Mesenchymal stem cell (in vitro differentiated cells and primary cell): ENCODE measurements at regions not wholly inside any gene's neighbourhood (a gene's known extent, or its start where the extent isn't known, plus 50 kb on each side); places are given as distances from the start of the nearest gene placed in this dataset.

ENCODE experiments used
- DNase-seq: peaks from one replicate; pipeline ENCODE4 v3.0.0-alpha.2; 2013
- H2AFZ ChIP-seq: one replicate; pipeline ENCODE4 v1.6.1; 2013; ENCODE audit warnings: low read depth, mild to moderate bottlenecking, control low read depth, inconsistent platforms, low read length, moderate library complexity
- H2AK5ac ChIP-seq: 2 replicates; pipeline ENCODE4 v1.6.1; 2013; ENCODE audit warnings: low read length, moderate library complexity, mild to moderate bottlenecking, inconsistent platforms; ENCODE audit not compliant: severe bottlenecking
- H2BK120ac ChIP-seq: one replicate; pipeline ENCODE4 v1.6.1; 2013; ENCODE audit warnings: low read depth, mild to moderate bottlenecking, inconsistent platforms, low read length, moderate library complexity
- H2BK12ac ChIP-seq, 2 experiments: one replicate each; pipeline ENCODE4 v1.6.1; 2013; ENCODE audit warnings: inconsistent platforms in 2 of 2, low read length in 2 of 2, mild to moderate bottlenecking in 2 of 2, moderate library complexity in 2 of 2, control low read depth in 1 of 2
- H2BK15ac ChIP-seq: one replicate; pipeline ENCODE4 v1.6.1; 2013; ENCODE audit warnings: mild to moderate bottlenecking, low read depth, inconsistent platforms; ENCODE audit not compliant: poor library complexity, severe bottlenecking
- H2BK5ac ChIP-seq: 2 replicates; pipeline ENCODE4 v1.6.1; 2013; ENCODE audit warnings: low read depth, mild to moderate bottlenecking, low read length, control low read depth, inconsistent platforms; ENCODE audit not compliant: poor library complexity, severe bottlenecking
- H3K14ac ChIP-seq, 2 experiments: one replicate each; pipeline ENCODE4 v1.6.1; 2013; ENCODE audit warnings: inconsistent platforms in 2 of 2, low read length in 2 of 2, control low read depth in 1 of 2, mild to moderate bottlenecking in 1 of 2, moderate library complexity in 1 of 2
- H3K18ac ChIP-seq, 2 experiments: one replicate each; pipeline ENCODE4 v1.6.1; 2013; ENCODE audit warnings: inconsistent platforms in 2 of 2, low read length in 2 of 2, control low read depth in 1 of 2, low read depth in 1 of 2, mild to moderate bottlenecking in 1 of 2
- H3K23ac ChIP-seq, 2 experiments: one replicate each; pipeline ENCODE4 v1.6.1; 2013; ENCODE audit warnings: inconsistent platforms in 2 of 2, low read length in 2 of 2, mild to moderate bottlenecking in 2 of 2, moderate library complexity in 2 of 2, control low read depth in 1 of 2
- H3K27ac ChIP-seq: 2 replicates; pipeline ENCODE4 v1.5.1; 2013; ENCODE audit warnings: mild to moderate bottlenecking, moderate library complexity, low read length, control low read depth, inconsistent platforms; ENCODE audit not compliant: poor library complexity, severe bottlenecking
- H3K27me3 ChIP-seq, 2 experiments: 2 replicates each; pipeline versions ENCODE4 v1.6.1 to v1.7.0; 2013; ENCODE audit warnings: low read length in 2 of 2, mild to moderate bottlenecking in 2 of 2, moderate library complexity in 2 of 2, control low read depth in 1 of 2, inconsistent platforms in 1 of 2; ENCODE audit not compliant: control insufficient read depth in 1 of 2, insufficient read depth in 1 of 2
- H3K36me3 ChIP-seq, 2 experiments: 2 replicates each; pipeline versions ENCODE4 v1.6.1 to v1.7.0; 2013; ENCODE audit warnings: low read length in 2 of 2, control low read depth in 1 of 2, inconsistent platforms in 1 of 2, low read depth in 1 of 2, mild to moderate bottlenecking in 1 of 2; ENCODE audit not compliant: insufficient read depth in 2 of 2, control insufficient read depth in 1 of 2
- H3K4ac ChIP-seq, 2 experiments: one replicate each; pipeline ENCODE4 v1.6.1; 2013; ENCODE audit warnings: inconsistent platforms in 2 of 2, low read length in 2 of 2, mild to moderate bottlenecking in 2 of 2, moderate library complexity in 2 of 2, control low read depth in 1 of 2, low read depth in 1 of 2
- H3K4me1 ChIP-seq: 2 replicates; pipeline ENCODE4 v1.6.1; 2013; ENCODE audit warnings: low read depth, low read length, control low read depth; ENCODE audit not compliant: control insufficient read depth, insufficient read depth
- H3K4me2 ChIP-seq: 2 replicates; pipeline ENCODE4 v1.6.1; 2013; ENCODE audit warnings: low read length, mild to moderate bottlenecking, inconsistent platforms; ENCODE audit not compliant: poor library complexity, severe bottlenecking
- H3K4me3 ChIP-seq, 2 experiments: 2 replicates each; pipeline versions ENCODE4 v1.5.1 to v1.7.0; 2013; ENCODE audit warnings: low read length in 2 of 2, mild to moderate bottlenecking in 2 of 2, control low read depth in 1 of 2, low read depth in 1 of 2; ENCODE audit not compliant: insufficient read depth in 1 of 2
- H3K79me1 ChIP-seq: replicated peaks from 2 replicates; pipeline ENCODE4 v1.6.1; 2013; ENCODE audit warnings: mild to moderate bottlenecking, control low read depth, low read length, inconsistent platforms; ENCODE audit not compliant: poor library complexity, severe bottlenecking
- H3K9ac ChIP-seq: 2 replicates; pipeline ENCODE4 v1.7.0; 2013; ENCODE audit warnings: mild to moderate bottlenecking, low read length, moderate library complexity
- H3K9me3 ChIP-seq: 2 replicates; pipeline ENCODE4 v1.7.0; 2013; ENCODE audit warnings: mild to moderate bottlenecking, low read length; ENCODE audit not compliant: control insufficient read depth
- H4K8ac ChIP-seq: one replicate; pipeline ENCODE4 v1.6.1; 2013; ENCODE audit warnings: inconsistent platforms, mild to moderate bottlenecking, low read length, moderate library complexity
- H4K91ac ChIP-seq: one replicate; pipeline ENCODE4 v1.6.1; 2013; ENCODE audit warnings: mild to moderate bottlenecking, low read length, inconsistent platforms
- WGBS: methylation state at CpG from one replicate; pipeline ENCODE4 v1.1.7; 2013; ENCODE audit warnings: mixed read lengths; 5-methylcytosine and 5-hydroxymethylcytosine counted together

DNA sequence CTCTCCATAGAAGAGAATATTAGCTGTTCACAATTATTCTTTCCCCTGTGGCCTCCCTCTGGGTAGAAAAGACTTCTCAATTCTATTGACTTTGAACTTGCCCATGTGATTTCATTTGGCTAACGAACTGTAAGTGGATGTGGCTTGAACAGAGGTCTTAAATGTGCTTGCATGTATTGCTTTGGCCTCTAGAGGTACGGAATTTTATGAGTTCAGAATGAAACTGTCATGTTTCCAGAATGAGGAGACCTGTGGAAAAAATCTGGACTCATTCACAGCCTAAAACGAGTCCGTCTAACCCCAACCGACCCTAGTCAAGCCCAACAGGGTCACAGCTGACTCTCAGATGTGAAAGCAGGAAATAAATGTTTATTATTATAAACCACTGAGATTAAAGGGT is 596.7 kb upstream of the UBE2E2 start:
- Histone ChIP-seq H2AK5ac (no peak overlapping the region), H4K91ac (no peak overlapping the region), H3K4me3 (no peak overlapping the region), H3K23ac (no peak overlapping the region), H2AFZ (no peak overlapping the region), H3K27me3 (no peaks in the 10 kb centered on the region), H3K4ac (no peak overlapping the region), H2BK5ac (no peak overlapping the region), H3K9ac (no peak overlapping the region), H3K18ac (no peak overlapping the region), H3K14ac (no peak overlapping the region), H3K36me3 (no peaks in the 10 kb centered on the region), H4K8ac (no peak overlapping the region), H3K4me1 (no peaks in the 10 kb centered on the region), H2BK120ac (no peak overlapping the region), H2BK12ac (no peak overlapping the region), H3K79me1 (no peaks in the 10 kb centered on the region), H3K4me2 (no peak overlapping the region), H2BK15ac (no peak overlapping the region), H3K9me3 (no peaks in the 10 kb centered on the region), H3K27ac (no peak overlapping the region)
- DNase-seq, result no peak
- 75% methylated on average over 3 of the region's 5 CpGs for WGBS

DNA sequence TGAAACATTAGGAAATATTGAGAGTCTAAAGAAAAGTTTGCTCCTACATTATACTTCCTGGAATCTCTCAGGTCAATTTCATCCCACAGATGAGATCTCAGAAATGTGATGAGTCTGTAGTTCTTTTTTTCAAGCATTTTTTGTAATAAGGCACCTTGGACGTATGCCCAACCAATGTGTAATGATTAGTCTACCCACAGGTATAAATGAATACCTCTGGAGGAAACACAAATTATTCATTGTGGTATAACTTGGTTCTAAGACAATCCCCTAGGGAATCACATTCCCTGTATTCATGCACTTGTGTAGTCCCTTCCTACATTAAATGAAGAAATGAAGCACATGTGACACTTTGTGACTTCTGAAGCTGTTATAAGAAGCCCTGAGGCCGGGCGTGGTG is 596.2 kb upstream of the UBE2E2 start:
- no peak overlapping the region for H3K23ac ChIP-seq
- H3K36me3 ChIP-seq, result no peaks in the 10 kb centered on the region
- H3K27me3 ChIP-seq, result no peaks in the 10 kb centered on the region
- no peaks in the 10 kb centered on the region for H3K9me3 ChIP-seq
- 92% methylated on average over 2 of the region's 3 CpGs for WGBS
- H3K18ac ChIP-seq, result no peak overlapping the region
- H3K27ac ChIP-seq, result no peak overlapping the region
- H3K4me2 ChIP-seq, result no peak overlapping the region
- H2BK120ac ChIP-seq, result no peak overlapping the region
- H3K4ac ChIP-seq, result no peak overlapping the region
- H4K8ac ChIP-seq, result no peak overlapping the region
- H2AFZ ChIP-seq, result no peak overlapping the region
- H3K9ac ChIP-seq, result no peak overlapping the region
- no peak overlapping the region for H2BK5ac ChIP-seq
- no peak overlapping the region for H3K4me3 ChIP-seq
- no peak overlapping the region for H3K14ac ChIP-seq
- no peak overlapping the region for H4K91ac ChIP-seq
- no peak overlapping the region for H2BK12ac ChIP-seq
- no peak for DNase-seq
- H3K79me1 ChIP-seq, result no peaks in the 10 kb centered on the region
- no peak overlapping the region for H2AK5ac ChIP-seq
- no peak overlapping the region for H2BK15ac ChIP-seq
- no peaks in the 10 kb centered on the region for H3K4me1 ChIP-seq

DNA sequence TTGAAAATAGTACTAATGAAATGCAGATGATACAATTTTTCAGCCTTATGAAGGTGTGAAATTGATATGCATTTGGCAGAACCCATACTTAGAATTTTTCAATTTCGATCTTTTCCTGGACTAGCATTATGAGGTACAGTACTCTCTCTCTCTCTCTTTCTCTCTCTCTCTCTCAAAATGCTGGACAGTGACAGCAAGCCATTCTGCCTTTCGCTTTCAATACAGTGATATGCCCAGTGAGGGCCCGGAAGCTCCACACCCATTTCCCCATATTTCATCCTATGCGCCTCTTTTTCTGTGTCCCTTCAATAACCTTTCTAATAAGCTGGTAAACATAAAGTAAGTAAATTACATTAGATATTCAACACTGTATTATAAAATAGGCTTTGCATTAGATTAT is 595.0 kb upstream of the UBE2E2 start:
- Histone ChIP-seq H3K4me2 (no peak overlapping the region), H3K9ac (no peak overlapping the region), H2AK5ac (no peak overlapping the region), H3K9me3 (no peaks in the 10 kb centered on the region), H4K91ac (no peak overlapping the region), H3K14ac (no peak overlapping the region), H2BK5ac (no peak overlapping the region), H4K8ac (no peak overlapping the region), H3K23ac (no peak overlapping the region), H3K27me3 (no peaks in the 10 kb centered on the region), H2BK120ac (no peak overlapping the region), H3K36me3 (no peaks in the 10 kb centered on the region), H3K4me3 (no peak overlapping the region), H2BK15ac (no peak overlapping the region), H3K4me1 (no peaks in the 10 kb centered on the region), H2BK12ac (no peak overlapping the region), H3K27ac (no peak overlapping the region), H2AFZ (no peak overlapping the region), H3K18ac (no peak overlapping the region), H3K79me1 (no peaks in the 10 kb centered on the region), H3K4ac (no peak overlapping the region)
- WGBS, result 99% methylated on average over 3 of the region's 4 CpGs
- no peak for DNase-seq

DNA sequence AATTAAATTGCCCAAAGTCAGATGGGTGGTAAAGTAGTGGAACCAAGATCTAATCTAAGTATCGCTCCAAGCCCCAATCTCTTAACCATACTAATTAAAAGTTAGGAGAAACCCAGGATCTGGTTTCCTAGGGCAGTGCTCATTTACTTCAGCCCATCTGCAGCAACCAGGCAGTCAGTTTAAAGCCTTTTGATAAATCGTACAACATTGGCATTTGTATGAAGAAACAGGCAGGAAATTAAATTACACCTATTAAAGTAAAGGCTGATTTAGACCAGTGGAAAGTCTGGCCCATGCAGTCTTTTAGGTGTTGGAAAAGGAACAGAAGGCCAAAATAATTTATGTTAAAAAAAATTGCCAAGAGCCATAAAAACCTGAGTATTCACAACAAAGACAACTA is 594.4 kb upstream of the UBE2E2 start:
- no peak overlapping the region for H3K4me3 ChIP-seq
- H3K14ac ChIP-seq, result no peak overlapping the region
- no peak overlapping the region for H3K18ac ChIP-seq
- no peak overlapping the region for H3K27ac ChIP-seq
- no peak overlapping the region for H4K8ac ChIP-seq
- H2BK120ac ChIP-seq, result no peak overlapping the region
- no peak overlapping the region for H2BK5ac ChIP-seq
- no peak overlapping the region for H2BK12ac ChIP-seq
- H3K79me1 ChIP-seq, result no peaks in the 10 kb centered on the region
- no peak overlapping the region for H2AFZ ChIP-seq
- H3K4ac ChIP-seq, result no peak overlapping the region
- H3K27me3 ChIP-seq, result no peaks in the 10 kb centered on the region
- DNase-seq, result no peak
- no peaks in the 10 kb centered on the region for H3K4me1 ChIP-seq
- no peak overlapping the region for H3K9ac ChIP-seq
- no peak overlapping the region for H2BK15ac ChIP-seq
- 88% methylated on average over 1 of the region's 2 CpGs for WGBS
- no peaks in the 10 kb centered on the region for H3K36me3 ChIP-seq
- H4K91ac ChIP-seq, result no peak overlapping the region
- no peak overlapping the region for H3K4me2 ChIP-seq
- no peak overlapping the region for H3K23ac ChIP-seq
- H3K9me3 ChIP-seq, result no peaks in the 10 kb centered on the region
- no peak overlapping the region for H2AK5ac ChIP-seq
